GM23338 (cell line): ENCODE measurements at regions not wholly inside any gene's neighbourhood (a gene's known extent, or its start where the extent isn't known, plus 50 kb on each side); places are given as distances from the start of the nearest gene placed in this dataset.

Experiments used
- ATAC-seq: fragments of 200-7000 bp; cut with Tn5 transposase; 3 replicates; pipeline ENCODE4 v1.9.1; 2020
- DNase-seq: peaks from one replicate; pipeline ENCODE4 v3.0.0-alpha.2; 2015; ENCODE audit warnings: low spot score
- H2AFZ ChIP-seq: fragments of 200-600 bp; sonication (generic); 2 replicates; pipeline ENCODE4 v1.8.0; 2016; ENCODE audit warnings: antibody characterized with exemption, mild to moderate bottlenecking, moderate library complexity
- H3F3A ChIP-seq: fragments of 200-600 bp; sonication (generic); replicated peaks from 2 replicates; pipeline ENCODE4 v1.8.0; 2017; ENCODE audit warnings: antibody characterized with exemption, mixed run types, low read depth
- H3K27ac ChIP-seq: fragments of 200-600 bp; sonication (generic); 2 replicates; pipeline ENCODE4 v1.6.1; 2016; ENCODE audit warnings: low read depth
- H3K27me3 ChIP-seq: fragments of 200-600 bp; sonication (generic); 2 replicates; pipeline ENCODE4 v1.8.0; 2016; ENCODE audit warnings: mild to moderate bottlenecking, mixed run types, moderate library complexity; ENCODE audit not compliant: insufficient read depth
- H3K36me3 ChIP-seq: fragments of 200-600 bp; sonication (generic); 2 replicates; pipeline ENCODE4 v1.8.0; 2016; ENCODE audit warnings: mild to moderate bottlenecking; ENCODE audit not compliant: insufficient read depth
- H3K4me1 ChIP-seq: fragments of 200-600 bp; sonication (generic); 2 replicates; pipeline ENCODE4 v1.8.0; 2016; ENCODE audit warnings: mild to moderate bottlenecking, moderate library complexity; ENCODE audit not compliant: insufficient read depth
- H3K4me2 ChIP-seq: fragments of 200-600 bp; sonication (generic); 2 replicates; pipeline ENCODE4 v1.7.1; 2017; ENCODE audit warnings: mixed run types
- H3K4me3 ChIP-seq: fragments of 200-600 bp; sonication (generic); 2 replicates; pipeline ENCODE4 v1.6.1; 2016; ENCODE audit warnings: mixed run types
- H3K79me2 ChIP-seq: fragments of 200-600 bp; sonication (generic); replicated peaks from 2 replicates; pipeline ENCODE4 v1.8.0; 2017; ENCODE audit warnings: mild to moderate bottlenecking; ENCODE audit not compliant: insufficient read depth
- H3K9me2 ChIP-seq: fragments of 200-600 bp; sonication (generic); 2 replicates; pipeline ENCODE4 v1.8.0; 2017; ENCODE audit not compliant: insufficient read depth
- H4K20me1 ChIP-seq: fragments of 200-600 bp; sonication (generic); replicated peaks from 2 replicates; pipeline ENCODE4 v1.8.0; 2017; ENCODE audit warnings: mild to moderate bottlenecking; ENCODE audit not compliant: insufficient read depth
- H3K27ac Mint-ChIP-seq: 2 replicates; pipeline ENCODE4 v1.8.0; 2020; ENCODE audit warnings: inconsistent platforms, mild to moderate bottlenecking, moderate library complexity, mixed read lengths
- H3K27me3 Mint-ChIP-seq: 3 replicates; pipeline ENCODE4 v1.8.0; 2022; ENCODE audit warnings: low read depth, mild to moderate bottlenecking, moderate library complexity, mixed read lengths, inconsistent platforms; ENCODE audit not compliant: insufficient read depth, poor library complexity
- H3K36me3 Mint-ChIP-seq: 3 replicates; pipeline ENCODE4 v1.8.0; 2021; ENCODE audit warnings: low read depth, mild to moderate bottlenecking, inconsistent platforms, moderate library complexity, mixed read lengths
- H3K4me1 Mint-ChIP-seq: 3 replicates; pipeline ENCODE4 v1.8.0; 2020; ENCODE audit warnings: mild to moderate bottlenecking, inconsistent platforms, mixed read lengths
- H3K4me3 Mint-ChIP-seq: 3 replicates; pipeline ENCODE4 v1.8.0; 2021; ENCODE audit warnings: moderate library complexity, mild to moderate bottlenecking, inconsistent platforms, mixed read lengths
- H3K9me3 Mint-ChIP-seq: 3 replicates; pipeline ENCODE4 v1.8.0; 2020; ENCODE audit warnings: moderate library complexity, mild to moderate bottlenecking, inconsistent platforms, mixed read lengths
- CREB1 ChIP-seq: fragments of 250-450 bp; sonication (Bioruptor Pico); IDR thresholded peaks from 2 replicates; pipeline ENCODE4 v1.5.0; 2020; ENCODE audit warnings: low read depth, mild to moderate bottlenecking, moderate library complexity
- CTCF ChIP-seq, 2 experiments: fragments of 200-600 bp in 1 of 2; sonication (generic) in 1 of 2; conservative IDR thresholded peaks; 2 replicates each; pipeline versions ENCODE4 v1.5.1 to v1.6.1; 2016 to 2017; ENCODE audit warnings: antibody characterized with exemption in 2 of 2, low read depth in 2 of 2, mild to moderate bottlenecking in 2 of 2, moderate library complexity in 1 of 2
- ETS1 ChIP-seq: IDR thresholded peaks from 2 replicates; pipeline ENCODE4 v1.6.1; 2016; ENCODE audit warnings: antibody characterized with exemption
- EZH2phosphoT487 ChIP-seq: fragments of 200-600 bp; sonication (generic); IDR thresholded peaks from one replicate; pipeline ENCODE4 v1.8.1; 2018; ENCODE audit warnings: antibody characterized with exemption; ENCODE audit not compliant: unreplicated experiment
- NANOG ChIP-seq: IDR thresholded peaks from 2 replicates; pipeline ENCODE4 v1.6.1; 2016; ENCODE audit warnings: antibody characterized with exemption, borderline replicate concordance
- POLR2AphosphoS5 ChIP-seq: IDR thresholded peaks from 2 replicates; pipeline ENCODE4 v1.6.1; 2016; ENCODE audit warnings: antibody characterized with exemption, low read depth
- ZNF462 ChIP-seq: fragments of 250-450 bp; sonication (Bioruptor Pico); IDR thresholded peaks from 2 replicates; pipeline ENCODE4 v1.5.0; 2020; ENCODE audit warnings: mild to moderate bottlenecking, moderate library complexity

- Histone ChIP-seq H3K4me2 (no peak overlapping the region), H4K20me1 (no peaks in the 10 kb centered on the region), H3F3A (no peaks in the 10 kb centered on the region), H3K4me1 (peaks cover 5% of the 10 kb centered on the region), H3K36me3 (no peaks in the 10 kb centered on the region), H3K9me2 (peaks cover 7% of the 10 kb centered on the region), H3K79me2 (no peaks in the 10 kb centered on the region), H2AFZ (no peak overlapping the region), H3K27me3 (no peaks in the 10 kb centered on the region), H3K4me3 (no peak overlapping the region), H3K27ac (no peak overlapping the region)
- no peaks in the 10 kb centered on the region; the same call in 2 of the 3 replicates for H3K9me3 Mint-ChIP-seq
- H3K4me3 Mint-ChIP-seq = no peak overlapping the region
- H3K4me1 Mint-ChIP-seq = peaks cover 29% of the 10 kb centered on the region
- DNase-seq (no peak), ATAC-seq (no peak)
- no peak for TF ChIP-seq CTCF (conservative IDR thresholded peaks at IDR 0.05; ENCODE audit: low read depth in 2 of 2)
- no peak for TF ChIP-seq ZNF462 (CRISPR knock-in tag)
- no peak for TF ChIP-seq EZH2phosphoT487
- TF ChIP-seq ETS1 = no peak
- TF ChIP-seq NANOG = no peak
- TF ChIP-seq POLR2AphosphoS5 = no peak
- TF ChIP-seq CREB1 (CRISPR knock-in tag) = no peak
- H3K27ac Mint-ChIP-seq = no peak overlapping the region
- H3K27me3 Mint-ChIP-seq = peaks cover 15% of the 10 kb centered on the region
- H3K36me3 Mint-ChIP-seq = no peaks in the 10 kb centered on the region
These were observed 194.3 kb upstream of the GPR26 start for GRCh38 chr10:123471811-123472210.
